ENCODE measurements at regions not wholly inside any gene's neighbourhood (a gene's known extent, or its start where the extent isn't known, plus 50 kb on each side); places are given as distances from the start of the nearest gene placed in this dataset.
A peak's percentile ranks its signal among the peaks of the same experiment; 100 is the strongest.
"Not testable (repeated sequence)": the region's sequence is repeated elsewhere in the genome, so short reads cannot be mapped to it uniquely, and the experiment has no call there.

DNA sequence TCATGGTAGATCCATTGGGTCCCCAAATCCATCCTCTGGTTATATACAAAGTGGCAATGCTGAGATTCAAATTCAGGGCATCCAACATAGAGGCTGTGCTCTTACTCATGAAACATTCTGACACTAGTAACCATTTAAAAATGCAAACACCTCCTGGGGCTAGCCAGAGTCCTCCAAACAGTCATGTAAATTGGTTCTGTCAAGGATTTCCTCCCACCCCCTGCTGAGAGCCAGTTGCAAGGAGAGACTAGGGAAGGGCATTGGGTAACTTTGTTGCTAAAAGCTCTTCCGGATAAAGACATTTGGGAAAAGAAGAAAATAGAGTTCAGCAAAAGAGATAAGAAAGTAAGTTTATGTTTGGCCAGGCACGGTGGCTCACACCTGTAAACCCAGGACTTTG lies 58.3 kb downstream of the ART5 start:
- H3K4me3 ChIP-seq (ENCODE audit: low read length); DNase-seq (ENCODE audit: low read depth): not testable (repeated sequence)

DNA sequence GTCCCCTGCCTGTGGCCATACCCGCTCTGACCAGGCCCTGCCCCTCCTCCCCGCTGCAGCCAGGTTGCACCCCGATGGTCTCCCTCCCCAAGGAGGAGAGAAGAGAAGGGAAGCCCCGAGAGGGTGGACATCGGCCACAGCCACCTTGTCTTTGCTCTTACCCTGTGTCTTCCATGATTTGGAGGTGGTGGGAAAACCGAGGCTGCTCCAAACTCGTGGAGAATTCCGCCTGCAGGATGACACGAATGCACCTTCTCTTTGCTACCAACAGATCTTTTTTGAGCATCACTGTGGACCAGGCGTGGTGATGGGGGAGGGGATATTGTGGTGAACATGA lies 60.4 kb downstream of the ART5 start:
- not testable (repeated sequence) for H3K4me3 ChIP-seq (ENCODE audit: low read length); DNase-seq (ENCODE audit: low read depth)

DNA sequence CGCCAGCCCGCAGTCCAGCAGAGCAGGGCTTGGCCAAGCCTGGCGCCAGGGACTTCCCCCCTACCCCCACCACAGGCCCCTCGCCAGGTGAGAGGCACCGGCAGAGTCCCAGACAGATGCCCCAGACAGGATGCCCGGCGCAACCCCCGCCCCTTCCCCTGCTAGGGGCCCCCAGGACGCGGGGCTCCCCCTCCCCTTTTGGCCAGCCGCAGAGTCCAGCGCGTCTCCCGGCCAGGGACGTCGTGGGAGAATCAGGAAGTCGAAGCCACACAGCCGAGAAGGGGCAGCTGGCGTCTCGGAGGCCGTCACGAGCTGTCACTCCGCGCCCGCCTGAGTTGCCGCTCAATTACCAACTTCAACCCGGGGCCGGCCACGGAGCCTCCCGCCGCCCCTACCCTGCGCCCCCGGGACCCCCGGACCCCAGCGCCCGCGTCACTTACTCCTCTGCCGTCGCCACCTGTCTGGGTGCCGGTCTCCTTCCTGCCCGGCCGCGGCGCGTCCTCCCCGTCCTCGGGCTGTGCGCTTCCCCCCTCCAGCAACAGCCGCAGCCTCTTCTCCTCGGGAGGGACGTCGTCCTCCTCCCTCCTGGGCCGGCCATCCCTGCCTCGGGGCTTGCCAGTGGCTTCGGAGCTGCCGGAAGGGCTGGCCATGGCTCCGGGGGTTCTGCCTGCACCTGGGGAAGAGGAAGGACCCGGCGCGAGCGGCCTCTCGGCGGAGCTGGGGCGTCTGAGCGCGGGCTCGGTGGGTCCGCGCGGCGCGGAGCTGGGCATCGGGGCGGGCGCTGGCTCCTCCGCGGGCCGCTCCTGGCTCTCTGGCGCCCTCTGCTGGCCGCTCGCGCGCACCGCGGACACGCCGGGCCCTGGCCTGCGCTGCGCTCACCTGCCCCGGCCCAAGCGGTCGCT lies 61.1 kb downstream of the ART5 start:
- not testable (repeated sequence) for DNase-seq (ENCODE audit: low read depth)

DNA sequence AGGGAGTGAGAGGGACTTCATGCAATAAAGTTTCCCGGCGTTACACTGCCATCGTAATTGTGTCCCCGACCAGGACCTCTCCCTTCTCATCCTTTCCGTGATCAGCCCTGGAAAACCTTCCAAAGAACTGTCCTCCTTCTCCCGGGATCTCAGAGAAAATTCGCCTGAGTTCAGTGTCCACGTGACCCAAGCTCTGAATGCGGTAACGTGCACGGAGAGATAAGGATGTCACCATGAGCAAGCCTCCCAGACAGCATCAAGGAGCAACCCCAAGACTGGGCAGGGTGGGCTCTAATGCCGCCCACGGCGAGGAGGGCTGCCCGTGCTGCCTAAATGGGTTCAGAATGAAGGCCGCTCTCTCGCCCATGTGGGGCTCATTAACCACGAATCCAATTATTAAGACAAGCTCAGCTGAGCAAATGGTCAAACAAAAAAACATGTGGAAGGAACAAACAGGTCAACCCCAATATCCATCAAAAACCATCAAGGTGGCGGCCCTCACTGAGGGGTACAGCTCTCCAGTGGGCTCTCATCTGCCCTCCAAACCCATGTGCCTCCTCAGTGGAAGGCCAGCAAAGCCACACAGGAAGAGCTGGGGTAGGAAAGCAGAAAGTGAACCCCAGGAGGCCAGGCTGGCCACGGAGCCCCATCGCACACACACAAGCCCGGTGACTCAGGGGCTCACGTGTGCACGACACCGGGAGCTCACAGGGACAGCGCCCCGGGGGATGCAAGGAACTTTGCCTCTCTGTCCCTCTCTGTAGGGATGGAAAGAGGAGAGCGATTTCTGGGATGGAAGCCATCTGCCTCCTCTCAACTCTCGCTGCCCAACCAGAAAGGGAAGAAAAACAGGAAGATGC lies 62.0 kb downstream of the ART5 start:
- not testable (repeated sequence) for H3K4me3 ChIP-seq (ENCODE audit: low read length); DNase-seq (ENCODE audit: low read depth)

More for the DNA sequence above, 61.1 kb downstream of the ART5 start:
- H3K4me3 ChIP-seq (ENCODE audit: low read length): not testable (repeated sequence)
- TF ChIP-seq, protein P1, sequence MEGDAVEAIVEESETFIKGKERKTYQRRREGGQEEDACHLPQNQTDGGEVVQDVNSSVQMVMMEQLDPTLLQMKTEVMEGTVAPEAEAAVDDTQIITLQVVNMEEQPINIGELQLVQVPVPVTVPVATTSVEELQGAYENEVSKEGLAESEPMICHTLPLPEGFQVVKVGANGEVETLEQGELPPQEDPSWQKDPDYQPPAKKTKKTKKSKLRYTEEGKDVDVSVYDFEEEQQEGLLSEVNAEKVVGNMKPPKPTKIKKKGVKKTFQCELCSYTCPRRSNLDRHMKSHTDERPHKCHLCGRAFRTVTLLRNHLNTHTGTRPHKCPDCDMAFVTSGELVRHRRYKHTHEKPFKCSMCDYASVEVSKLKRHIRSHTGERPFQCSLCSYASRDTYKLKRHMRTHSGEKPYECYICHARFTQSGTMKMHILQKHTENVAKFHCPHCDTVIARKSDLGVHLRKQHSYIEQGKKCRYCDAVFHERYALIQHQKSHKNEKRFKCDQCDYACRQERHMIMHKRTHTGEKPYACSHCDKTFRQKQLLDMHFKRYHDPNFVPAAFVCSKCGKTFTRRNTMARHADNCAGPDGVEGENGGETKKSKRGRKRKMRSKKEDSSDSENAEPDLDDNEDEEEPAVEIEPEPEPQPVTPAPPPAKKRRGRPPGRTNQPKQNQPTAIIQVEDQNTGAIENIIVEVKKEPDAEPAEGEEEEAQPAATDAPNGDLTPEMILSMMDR (conservative IDR thresholded peaks at IDR 0.05; ENCODE audit: low read depth, low read length): peak; percentile 36

DNA sequence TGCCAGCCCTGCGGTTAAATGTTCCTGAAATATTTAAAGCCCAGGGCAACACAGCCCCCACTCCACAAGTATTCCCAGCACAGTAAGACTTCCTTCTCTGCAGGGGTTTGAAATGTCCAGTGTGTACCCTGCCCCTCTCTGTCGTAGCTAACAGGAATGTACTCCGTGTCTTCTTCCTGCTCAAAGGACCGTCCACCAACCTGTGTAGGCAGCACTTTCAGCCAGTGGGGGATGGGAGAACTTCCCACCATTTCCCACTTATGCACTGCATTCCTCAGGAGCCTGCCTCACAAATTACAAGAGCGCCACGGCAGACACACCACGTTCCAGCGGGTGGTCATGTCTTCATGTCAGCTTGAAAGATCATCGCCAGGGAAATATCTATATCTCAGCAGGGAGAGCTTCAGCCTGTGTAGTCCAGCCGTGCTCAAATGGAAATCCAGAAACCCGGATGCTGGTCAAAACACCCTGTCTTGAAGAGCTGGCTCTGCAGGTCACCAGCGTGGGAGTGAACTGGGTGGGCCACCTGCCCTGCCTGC lies 65.7 kb downstream of the ART5 start:
- DNase-seq (ENCODE audit: low read depth); H3K4me3 ChIP-seq (ENCODE audit: low read length): not testable (repeated sequence)

DNA sequence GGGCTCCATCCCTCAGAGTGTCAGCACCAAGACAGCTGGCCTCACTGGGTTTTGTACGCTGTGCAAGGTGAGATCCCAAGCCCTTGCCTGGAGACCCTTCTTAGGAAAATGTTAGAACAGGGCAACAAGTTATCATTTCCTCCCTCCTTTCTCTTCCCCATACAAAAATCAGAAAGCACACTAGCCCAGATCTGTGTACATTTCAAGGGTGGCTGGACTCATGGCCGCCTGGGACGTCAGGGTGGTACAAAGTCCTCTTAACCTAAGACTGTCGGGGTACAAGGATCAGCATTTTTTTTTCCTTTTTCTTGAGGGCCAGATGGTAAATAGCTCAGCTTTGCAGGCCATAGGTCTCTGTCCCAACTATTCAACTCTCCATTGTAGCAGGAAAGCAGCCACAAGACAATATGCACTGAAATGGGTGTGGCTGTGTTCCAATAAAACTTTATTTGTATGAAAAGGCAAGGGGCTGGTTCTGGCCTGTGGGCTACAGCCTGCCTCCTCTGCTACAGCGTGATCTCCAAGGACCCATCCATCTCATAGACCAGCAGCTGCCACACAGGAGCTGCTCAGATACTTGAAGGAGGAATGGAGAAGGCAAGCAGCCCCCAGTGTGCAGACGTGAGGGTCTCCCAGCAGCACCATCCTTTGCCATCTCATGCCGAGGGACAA lies 68.7 kb downstream of the ART5 start:
- H3K4me3 ChIP-seq (ENCODE audit: low read length); DNase-seq (ENCODE audit: low read depth): not testable (repeated sequence)

DNA sequence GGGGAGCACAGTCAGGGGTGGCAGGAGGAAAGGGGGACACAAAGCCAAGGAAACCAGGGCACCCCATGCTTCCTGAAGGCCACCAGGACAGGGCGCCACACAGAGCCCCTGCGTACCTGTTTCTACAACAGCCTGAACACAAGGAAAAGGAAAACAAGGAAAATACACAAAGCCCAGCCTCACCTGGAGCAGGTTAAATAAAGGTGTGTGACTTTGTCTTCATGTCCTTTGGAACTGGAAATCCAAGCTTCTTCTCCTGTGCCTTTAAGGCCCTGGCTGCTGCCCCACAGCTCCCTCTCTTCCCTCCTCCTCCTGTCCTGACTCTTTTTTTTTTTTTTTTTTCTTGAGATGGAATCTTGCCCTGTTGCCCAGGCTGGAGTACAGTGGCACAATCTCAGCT lies 70.0 kb downstream of the ART5 start:
- H3K4me3 ChIP-seq (ENCODE audit: low read length); DNase-seq (ENCODE audit: low read depth): not testable (repeated sequence)

DNA sequence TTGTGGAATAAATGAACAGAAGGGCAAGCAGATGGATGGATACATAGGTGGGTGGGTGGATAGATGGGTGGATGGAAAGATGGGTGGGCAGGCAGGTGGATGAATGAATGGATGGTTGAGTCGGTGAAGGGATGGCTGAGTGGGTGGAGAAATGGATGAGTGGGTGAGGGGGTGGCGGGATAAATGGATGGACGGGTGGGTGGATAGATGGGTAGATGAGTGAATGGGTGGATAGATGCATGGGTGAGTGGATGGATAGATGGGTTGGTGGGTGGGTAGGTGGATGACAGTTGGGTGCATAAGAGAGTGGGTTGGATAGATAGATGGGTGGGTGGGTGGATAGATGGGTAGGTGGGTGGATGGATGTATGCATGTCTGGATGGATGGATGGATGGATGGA lies 76.0 kb downstream of the ART5 start:
- H3K4me3 ChIP-seq (ENCODE audit: low read length): not testable (repeated sequence)

DNA sequence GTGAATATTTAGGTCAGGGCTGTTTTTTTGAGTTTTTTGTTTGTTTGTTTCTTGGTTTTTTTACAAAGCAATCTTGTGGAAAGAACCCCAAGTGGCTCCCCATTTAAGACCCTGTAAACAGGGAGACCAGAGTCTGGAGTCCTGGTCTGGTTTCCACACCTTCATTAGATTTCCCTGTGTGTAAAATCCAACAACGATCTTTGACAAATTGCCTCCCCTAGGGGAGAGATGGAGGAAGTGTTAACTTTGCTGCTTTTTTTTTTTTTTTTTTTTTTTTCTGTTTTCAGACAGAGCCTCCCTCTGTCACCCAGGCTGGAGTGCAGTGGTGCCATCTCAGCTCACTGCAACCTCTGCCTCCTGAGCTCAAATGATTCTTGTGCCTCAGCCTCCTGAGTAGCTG lies 77.4 kb downstream of the ART5 start:
- H3K4me3 ChIP-seq (ENCODE audit: low read length); DNase-seq (ENCODE audit: low read depth): not testable (repeated sequence)
- TF ChIP-seq, protein P1 (conservative IDR thresholded peaks at IDR 0.05; ENCODE audit: low read depth, low read length): peak; percentile 48

More for the DNA sequence above, 76.0 kb downstream of the ART5 start:
- not testable (repeated sequence) for DNase-seq (ENCODE audit: low read depth)

DNA sequence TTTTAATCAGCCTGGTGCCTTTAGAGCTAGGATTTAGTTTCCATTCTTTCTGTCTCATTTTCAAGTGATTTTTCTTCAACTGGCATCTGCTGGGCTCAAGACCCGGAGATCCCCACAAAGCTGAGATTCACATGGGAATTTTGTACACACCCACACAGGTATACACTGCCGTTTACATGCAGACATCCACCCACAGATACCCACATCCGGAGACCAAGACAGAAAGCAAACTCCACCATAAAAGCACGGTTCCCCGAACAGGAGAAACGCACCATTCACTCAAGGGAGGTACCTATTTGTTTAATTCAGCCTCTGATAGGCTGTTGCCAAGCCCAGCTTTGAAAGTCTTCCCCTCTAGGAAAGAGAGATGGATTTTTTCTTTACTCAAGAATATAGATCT lies 87.2 kb downstream of the ART5 start:
- not testable (repeated sequence) for H3K4me3 ChIP-seq (ENCODE audit: low read length); DNase-seq (ENCODE audit: low read depth)

DNA sequence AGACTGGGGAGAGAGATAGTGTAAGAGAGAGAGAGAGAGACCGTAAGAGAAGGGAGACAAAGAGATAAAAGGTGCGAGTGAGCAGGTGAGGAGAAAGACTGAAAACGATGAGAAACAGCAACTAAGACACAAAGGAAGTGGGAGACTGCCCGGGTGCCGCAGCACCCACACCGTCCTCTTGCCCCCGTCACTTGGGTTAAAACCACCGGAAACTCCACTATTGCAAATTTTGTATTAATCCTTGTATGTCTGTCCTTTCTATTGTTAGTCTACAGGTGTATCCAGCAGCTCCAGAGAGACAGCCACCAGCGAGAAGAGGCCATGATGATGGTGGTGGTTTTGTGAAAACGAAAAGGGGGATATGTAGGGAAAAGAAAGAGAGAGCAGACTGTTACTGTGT lies 96.8 kb downstream of the ART5 start:
- not testable (repeated sequence) for H3K4me3 ChIP-seq (ENCODE audit: low read length); DNase-seq (ENCODE audit: low read depth)

DNA sequence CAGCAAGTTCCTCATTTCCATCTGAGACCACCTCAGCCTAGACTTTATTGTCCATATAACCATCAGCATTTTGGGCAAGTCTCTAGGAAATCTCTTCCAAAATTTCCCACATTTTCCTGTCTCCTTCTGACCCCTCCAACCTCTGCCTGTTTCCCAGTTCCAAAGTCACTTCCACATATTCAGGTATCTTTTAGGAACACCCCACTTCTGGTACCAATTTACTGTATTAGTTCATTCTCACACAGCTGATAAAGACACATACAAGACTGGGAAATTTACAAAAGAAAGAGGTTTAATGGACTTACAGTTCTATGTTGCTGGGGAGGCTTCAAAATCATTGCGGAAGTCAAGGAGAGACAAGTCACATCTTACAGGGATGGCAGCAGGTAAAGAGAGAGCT lies 103.6 kb downstream of the ART5 start:
- DNase-seq (ENCODE audit: low read depth); H3K4me3 ChIP-seq (ENCODE audit: low read length): not testable (repeated sequence)

DNA sequence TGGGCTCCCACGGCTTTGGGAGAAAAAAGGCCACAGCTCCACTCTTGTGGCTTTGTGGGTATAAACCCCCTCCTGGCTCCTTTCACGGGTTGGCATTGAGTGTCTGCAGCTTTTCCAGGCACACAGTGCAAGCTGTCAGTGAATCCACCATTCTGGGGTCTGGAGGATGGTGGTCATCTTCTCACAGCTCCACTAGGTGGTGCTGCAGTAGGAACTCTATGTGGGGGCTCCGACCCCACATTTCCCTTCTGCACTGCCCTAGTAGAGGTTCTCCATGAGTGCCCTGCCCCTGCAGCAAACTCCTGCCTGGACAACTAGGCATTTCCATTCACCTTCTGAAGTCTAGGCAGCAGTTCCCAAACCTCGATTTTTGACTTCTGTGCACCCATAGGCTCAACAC lies 104.5 kb downstream of the ART5 start:
- not testable (repeated sequence) for DNase-seq (ENCODE audit: low read depth); H3K4me3 ChIP-seq (ENCODE audit: low read length)

DNA sequence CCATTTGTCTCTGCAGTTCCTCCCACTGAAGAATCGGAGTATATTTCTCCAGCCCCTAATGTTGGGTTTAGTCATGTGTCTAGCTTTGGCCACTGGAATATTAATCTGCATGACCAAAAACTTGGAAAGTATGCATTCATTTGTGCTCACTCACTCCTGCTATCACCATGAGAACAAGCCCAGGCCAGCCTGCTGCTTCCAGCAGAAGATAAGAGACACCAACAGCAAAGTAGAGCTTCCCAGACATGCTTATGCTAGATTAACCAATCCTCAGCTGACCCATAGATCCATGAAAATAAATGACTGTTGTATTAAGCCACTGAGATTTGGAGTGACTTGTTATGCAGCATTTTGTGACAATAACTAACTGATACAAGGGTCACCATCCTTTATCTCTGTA lies 108.8 kb downstream of the ART5 start:
- H3K4me3 ChIP-seq (ENCODE audit: low read length); DNase-seq (ENCODE audit: low read depth): not testable (repeated sequence)

DNA sequence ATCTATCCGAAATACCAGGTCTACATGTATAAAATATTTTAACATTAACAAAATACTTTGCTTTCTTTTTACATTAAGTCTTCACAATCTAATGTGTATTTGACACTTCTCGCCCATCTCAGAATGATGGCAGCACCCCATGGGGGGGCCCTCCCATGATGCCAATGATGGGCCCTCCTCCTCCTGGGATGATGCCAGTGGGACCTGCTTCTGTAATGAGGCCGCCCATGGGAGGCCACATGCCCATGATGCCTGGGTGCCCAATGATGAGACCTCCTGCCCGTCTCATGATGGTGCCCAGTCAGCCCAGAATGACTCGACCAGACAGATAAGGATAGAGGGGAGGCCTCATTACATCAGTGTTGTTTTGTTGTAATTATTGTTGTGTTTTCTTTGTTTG lies 110.5 kb downstream of the ART5 start:
- H3K4me3 ChIP-seq (ENCODE audit: low read length); DNase-seq (ENCODE audit: low read depth): not testable (repeated sequence)

DNA sequence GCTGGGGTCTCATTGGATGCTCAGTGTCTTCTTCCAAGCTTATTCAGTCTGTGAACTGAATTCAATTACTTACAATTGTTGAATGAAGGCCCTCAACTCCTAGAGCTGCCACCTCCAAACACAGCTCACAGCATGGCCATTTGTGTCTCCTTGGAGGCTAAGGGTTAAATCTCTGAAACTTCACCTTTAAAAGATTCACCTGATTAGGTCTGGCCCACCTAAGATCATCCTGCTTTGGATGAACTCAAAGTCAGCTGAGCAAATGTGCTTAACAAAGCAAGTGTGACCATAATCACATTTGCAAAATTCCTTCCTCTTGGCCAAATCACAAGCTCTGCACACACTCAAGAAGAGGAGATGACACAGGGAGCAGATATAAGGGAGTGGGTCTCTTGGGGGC lies 118.2 kb downstream of the ART5 start:
- DNase-seq (ENCODE audit: low read depth); H3K4me3 ChIP-seq (ENCODE audit: low read length): not testable (repeated sequence)

DNA sequence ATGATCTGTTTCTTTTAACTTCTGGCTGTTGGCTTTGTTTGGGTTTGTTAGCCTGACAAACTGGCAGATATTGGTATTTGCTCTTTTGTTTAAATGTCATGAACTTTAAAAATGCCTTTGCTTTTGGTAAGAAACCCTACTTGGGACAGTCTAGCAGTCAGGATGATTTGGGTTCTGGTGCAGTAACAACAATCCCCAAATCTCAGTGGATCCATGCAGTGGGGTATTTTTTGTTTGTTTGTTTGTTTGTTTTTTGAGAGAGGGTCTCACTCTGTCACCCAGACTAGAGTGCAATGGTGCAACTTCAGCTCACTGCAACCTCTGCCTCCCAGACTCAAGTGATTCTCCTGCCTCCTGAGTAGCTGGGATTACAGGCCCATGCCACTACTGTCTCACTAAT lies 120.9 kb downstream of the ART5 start:
- not testable (repeated sequence) for DNase-seq (ENCODE audit: low read depth)

More for the DNA sequence above, 120.9 kb downstream of the ART5 start:
- H3K4me3 ChIP-seq (ENCODE audit: low read length): not testable (repeated sequence)

Data from retinal pigment epithelial cell (primary cell).